CD4-positive, alpha-beta memory T cell (primary cell): ENCODE measurements at regions not wholly inside any gene's neighbourhood (a gene's known extent, or its start where the extent isn't known, plus 50 kb on each side); places are given as distances from the start of the nearest gene placed in this dataset.

Experiments used
- CTCF ChIA-PET: fragments of 350-600 bp; sonication (Branson Sonifier 250); formaldehyde crosslinking; loops from one replicate; lab custom pipeline; 2021; ENCODE audit warnings: inconsistent platforms; ENCODE audit not compliant: partially characterized antibody; lab: Charles Lee
- POLR2A ChIA-PET: fragments of 350-600 bp; sonication (Branson Sonifier 250); formaldehyde crosslinking; loops from one replicate; lab custom pipeline; 2021; ENCODE audit not compliant: partially characterized antibody; lab: Charles Lee
- DNase-seq, 5 donors: peaks; one replicate each; pipeline versions ENCODE4 v3.0.0 to v3.0.0-alpha.2; 2020 to 2022; ENCODE audit warnings: mixed read lengths in 1 of 5
- H3K27ac ChIP-seq: one replicate; pipeline ENCODE4 v1.7.0; 2013; ENCODE audit warnings: low read depth, low read length
- H3K27me3 ChIP-seq: 2 replicates; pipeline ENCODE4 v1.7.0; 2013; ENCODE audit warnings: mild to moderate bottlenecking, low read length, moderate library complexity; ENCODE audit not compliant: insufficient read depth
- H3K36me3 ChIP-seq: 2 replicates; pipeline ENCODE4 v1.7.0; 2013; ENCODE audit warnings: mild to moderate bottlenecking, low read length, moderate library complexity; ENCODE audit not compliant: insufficient read depth
- H3K4me1 ChIP-seq: 2 replicates; pipeline ENCODE4 v1.7.0; 2013; ENCODE audit warnings: mild to moderate bottlenecking, low read length, moderate library complexity; ENCODE audit not compliant: insufficient read depth
- H3K4me3 ChIP-seq, 2 donors: one replicate each; pipeline ENCODE4 v1.7.0; 2013; ENCODE audit warnings: low read length in 2 of 2, mild to moderate bottlenecking in 1 of 2
- H3K9me3 ChIP-seq, 2 donors: one replicate each; pipeline ENCODE4 v1.7.0; 2013; ENCODE audit warnings: low read length in 2 of 2, control low read depth in 1 of 2; ENCODE audit not compliant: control insufficient read depth in 1 of 2
- H3K27ac Mint-ChIP-seq, 7 donors: one replicate each; pipeline ENCODE4 v1.8.0; 2020 to 2021; ENCODE audit warnings: mixed read lengths in 7 of 7, mild to moderate bottlenecking in 6 of 7, inconsistent platforms in 3 of 7, moderate library complexity in 3 of 7
- H3K27me3 Mint-ChIP-seq, 2 donors: one replicate each; pipeline ENCODE4 v1.8.0; 2020 to 2021; ENCODE audit warnings: mixed read lengths in 2 of 2
- H3K36me3 Mint-ChIP-seq, 2 donors: one replicate each; pipeline ENCODE4 v1.8.0; 2020 to 2021; ENCODE audit warnings: mixed read lengths in 2 of 2, inconsistent platforms in 1 of 2, mild to moderate bottlenecking in 1 of 2
- H3K4me1 Mint-ChIP-seq, 4 donors: one replicate each; pipeline ENCODE4 v1.8.0; 2020 to 2021; ENCODE audit warnings: mixed read lengths in 4 of 4, mild to moderate bottlenecking in 1 of 4
- H3K4me3 Mint-ChIP-seq, 8 donors: one replicate each; pipeline ENCODE4 v1.8.0; 2020 to 2021; ENCODE audit warnings: mixed read lengths in 8 of 8, mild to moderate bottlenecking in 7 of 8, moderate library complexity in 6 of 8, inconsistent platforms in 3 of 8
- H3K9me3 Mint-ChIP-seq, 8 donors: one replicate each; pipeline ENCODE4 v1.8.0; 2020 to 2021; ENCODE audit warnings: mixed read lengths in 8 of 8, mild to moderate bottlenecking in 5 of 8, inconsistent platforms in 3 of 8, moderate library complexity in 1 of 8
- intact Hi-C: fragments of 100-400 bp; cut with micrococcal nuclease; formaldehyde crosslinking; loops from one replicate; pipeline ENCODE4 v1.15.1; 2023

DNA sequence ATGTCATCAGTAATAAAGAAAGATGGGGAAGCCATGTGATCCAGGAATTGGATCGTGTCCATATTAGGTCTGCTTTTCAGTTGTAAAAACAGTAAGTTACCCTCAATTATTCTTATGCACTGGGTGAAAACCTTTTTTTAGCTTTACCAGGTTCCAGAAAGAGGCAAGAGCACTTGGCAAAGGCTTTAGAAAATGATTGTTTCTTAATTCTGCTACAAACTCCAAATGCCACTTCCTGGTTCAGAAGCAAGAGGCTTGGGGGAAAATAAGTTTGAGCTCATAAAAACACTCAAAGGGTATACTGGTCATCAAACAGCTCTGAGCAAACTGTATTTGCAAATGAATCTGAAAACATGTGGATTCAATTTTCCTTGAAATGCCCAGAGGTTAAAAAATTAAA is 615.6 kb downstream of the EBF1 start:
- H3K4me3 ChIP-seq, result no peak overlapping the region
- Mint-ChIP-seq H3K9me3 (peaks cover 0 to 3% (median 0%) of the 10 kb centered on the region in 8 donors), H3K27ac (no peak overlapping the region), H3K4me3 (no peak overlapping the region), H3K27me3 (peaks cover 8 to 9% of the 10 kb centered on the region in 2 donors), H3K36me3 (no peaks in the 10 kb centered on the region), H3K4me1 (no peaks in the 10 kb centered on the region)
- no peaks in the 10 kb centered on the region for H3K4me1 ChIP-seq
- H3K36me3 ChIP-seq, result no peaks in the 10 kb centered on the region
- CTCF ChIA-PET, result no interaction called here
- no peaks in the 10 kb centered on the region for H3K9me3 ChIP-seq
- intact Hi-C loops, result no loop called here
- H3K27me3 ChIP-seq, result no peaks in the 10 kb centered on the region
- no peak overlapping the region for H3K27ac ChIP-seq
- POLR2A ChIA-PET, result no interaction called here
- no peak for DNase-seq

DNA sequence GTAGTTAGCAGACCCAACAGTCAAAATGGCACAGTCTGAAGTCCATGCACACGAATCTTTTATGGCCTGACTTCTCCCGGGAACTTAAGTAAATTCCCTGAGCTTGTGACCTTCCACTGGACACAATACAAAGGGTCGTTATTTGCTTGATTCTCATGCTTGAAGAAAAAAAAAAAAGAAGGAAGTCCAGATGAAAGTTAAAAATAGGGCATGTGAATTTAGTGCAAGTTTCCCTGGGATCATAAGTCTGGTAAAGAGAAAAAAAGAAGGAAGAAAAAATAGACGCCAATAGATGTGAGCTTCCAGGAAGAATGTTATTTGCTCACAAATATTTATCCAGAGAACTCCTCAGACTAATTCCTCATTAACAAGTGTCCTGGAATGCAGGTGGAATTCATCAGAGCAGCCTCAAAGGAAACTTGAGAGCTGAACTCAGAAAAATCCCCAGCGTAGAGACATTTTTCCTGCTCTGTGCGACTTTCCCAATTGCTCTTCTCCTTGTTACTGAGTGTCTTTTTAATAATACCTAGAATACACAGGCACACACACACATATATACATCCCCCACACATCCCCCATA is 616.3 kb downstream of the EBF1 start:
- no peaks in the 10 kb centered on the region for H3K4me1 ChIP-seq
- Mint-ChIP-seq H3K27me3 (peaks cover 6 to 8% of the 10 kb centered on the region in 2 donors), H3K9me3 (peaks cover 0 to 3% (median 0%) of the 10 kb centered on the region in 8 donors), H3K4me1 (no peaks in the 10 kb centered on the region), H3K4me3 (no peak overlapping the region), H3K36me3 (no peaks in the 10 kb centered on the region), H3K27ac (no peak overlapping the region)
- no peaks in the 10 kb centered on the region for H3K9me3 ChIP-seq
- no peaks in the 10 kb centered on the region for H3K36me3 ChIP-seq
- intact Hi-C loops, result no loop called here
- H3K27ac ChIP-seq, result no peak overlapping the region
- H3K27me3 ChIP-seq, result no peaks in the 10 kb centered on the region
- ChIA-PET CTCF (no interaction called here), POLR2A (no interaction called here)
- DNase-seq, result no peak
- H3K4me3 ChIP-seq, result no peak overlapping the region

DNA sequence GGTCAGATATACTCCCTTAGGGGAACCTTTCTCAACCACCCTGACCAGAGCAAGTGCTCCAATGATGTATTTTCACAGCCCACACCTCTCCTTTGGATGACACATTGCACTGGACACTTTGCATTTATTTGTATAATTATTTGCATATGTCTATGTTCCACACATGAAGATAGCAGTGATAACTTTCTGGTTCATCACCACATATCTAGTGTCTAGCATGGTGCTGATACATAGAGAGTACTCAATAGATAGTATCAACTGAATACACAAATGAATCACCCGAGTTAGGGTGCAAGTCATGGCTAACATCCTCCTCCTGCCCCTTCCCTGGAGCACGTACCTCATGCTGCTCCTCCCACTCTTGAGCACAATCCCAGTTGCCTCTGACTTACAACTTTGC is 617.6 kb downstream of the EBF1 start:
- intact Hi-C loops, result no loop called here
- H3K27me3 Mint-ChIP-seq, result peaks cover 6 to 8% of the 10 kb centered on the region in 2 donors

DNA sequence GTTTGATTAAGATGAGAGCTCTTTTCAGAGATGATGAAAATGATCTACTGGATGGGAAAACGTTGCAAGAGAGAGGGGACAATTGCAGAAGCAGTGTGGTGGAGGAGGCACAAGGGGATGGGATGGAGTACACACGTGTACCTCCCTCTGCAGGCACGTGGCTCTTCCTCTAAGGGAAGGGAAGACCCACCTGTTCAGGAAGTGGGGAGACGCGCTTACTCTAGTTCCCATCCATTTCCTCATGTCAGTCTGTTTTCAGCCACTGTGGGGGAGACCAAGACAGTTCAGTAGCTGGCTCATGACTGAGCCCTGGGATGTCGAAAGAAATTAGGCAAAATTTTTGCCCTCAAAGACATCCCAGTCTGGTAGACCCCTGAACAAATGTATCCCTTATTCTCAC is 619.2 kb upstream of the CLINT1 start:
- Mint-ChIP-seq H3K4me1 (no peaks in the 10 kb centered on the region), H3K36me3 (no peaks in the 10 kb centered on the region), H3K9me3 (no peaks in the 10 kb centered on the region), H3K27me3 (peaks cover 5 to 8% of the 10 kb centered on the region in 2 donors), H3K27ac (no peak overlapping the region), H3K4me3 (peak overlapping the region in 1 of 8 donors; percentile 46)
- Histone ChIP-seq H3K27me3 (no peaks in the 10 kb centered on the region), H3K9me3 (no peaks in the 10 kb centered on the region), H3K4me3 (no peak overlapping the region), H3K4me1 (no peaks in the 10 kb centered on the region), H3K36me3 (no peaks in the 10 kb centered on the region), H3K27ac (no peak overlapping the region)
- POLR2A ChIA-PET, result no interaction called here
- CTCF ChIA-PET, result no interaction called here
- intact Hi-C loops, result no loop called here
- no peak for DNase-seq

More for the DNA sequence above, 617.6 kb downstream of the EBF1 start:
- Histone ChIP-seq H3K36me3 (no peaks in the 10 kb centered on the region), H3K4me3 (no peak overlapping the region), H3K27ac (no peak overlapping the region), H3K27me3 (no peaks in the 10 kb centered on the region), H3K9me3 (no peaks in the 10 kb centered on the region), H3K4me1 (no peaks in the 10 kb centered on the region)
- ChIA-PET POLR2A (no interaction called here), CTCF (no interaction called here)
- no peaks in the 10 kb centered on the region for H3K4me1 Mint-ChIP-seq
- no peak overlapping the region for H3K27ac Mint-ChIP-seq
- H3K36me3 Mint-ChIP-seq, result no peaks in the 10 kb centered on the region
- DNase-seq, result no peak
- H3K4me3 Mint-ChIP-seq, result no peak overlapping the region
- peaks cover 0 to 3% (median 0%) of the 10 kb centered on the region in 8 donors for H3K9me3 Mint-ChIP-seq

DNA sequence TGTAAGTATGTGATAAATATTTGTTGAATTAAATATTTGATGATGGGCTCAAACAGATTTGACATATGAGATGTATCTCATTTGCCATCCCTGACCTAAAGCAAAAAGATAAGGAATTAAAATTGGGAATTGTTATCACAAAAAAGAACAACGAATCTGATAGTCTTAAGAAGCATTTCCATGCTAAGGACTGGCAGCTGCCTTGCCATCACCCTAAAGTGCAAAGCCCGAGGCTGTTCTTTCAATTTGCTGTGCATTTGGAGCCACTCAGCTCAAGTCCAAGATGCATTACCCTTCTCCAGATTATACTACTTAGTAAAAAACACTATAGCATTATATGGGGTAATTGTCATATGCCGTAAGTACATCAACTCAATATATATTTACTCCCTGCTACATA is 618.3 kb upstream of the CLINT1 start:
- intact Hi-C loops, result no loop called here
- Histone ChIP-seq H3K27ac (no peak overlapping the region), H3K4me3 (no peak overlapping the region), H3K36me3 (no peaks in the 10 kb centered on the region), H3K4me1 (no peaks in the 10 kb centered on the region), H3K27me3 (no peaks in the 10 kb centered on the region), H3K9me3 (no peaks in the 10 kb centered on the region)
- Mint-ChIP-seq H3K4me3 (no peak overlapping the region), H3K9me3 (no peaks in the 10 kb centered on the region), H3K36me3 (no peaks in the 10 kb centered on the region), H3K4me1 (no peaks in the 10 kb centered on the region), H3K27ac (no peak overlapping the region), H3K27me3 (peaks cover 5 to 8% of the 10 kb centered on the region in 2 donors)
- POLR2A ChIA-PET, result no interaction called here
- CTCF ChIA-PET, result no interaction called here
- no peak for DNase-seq

DNA sequence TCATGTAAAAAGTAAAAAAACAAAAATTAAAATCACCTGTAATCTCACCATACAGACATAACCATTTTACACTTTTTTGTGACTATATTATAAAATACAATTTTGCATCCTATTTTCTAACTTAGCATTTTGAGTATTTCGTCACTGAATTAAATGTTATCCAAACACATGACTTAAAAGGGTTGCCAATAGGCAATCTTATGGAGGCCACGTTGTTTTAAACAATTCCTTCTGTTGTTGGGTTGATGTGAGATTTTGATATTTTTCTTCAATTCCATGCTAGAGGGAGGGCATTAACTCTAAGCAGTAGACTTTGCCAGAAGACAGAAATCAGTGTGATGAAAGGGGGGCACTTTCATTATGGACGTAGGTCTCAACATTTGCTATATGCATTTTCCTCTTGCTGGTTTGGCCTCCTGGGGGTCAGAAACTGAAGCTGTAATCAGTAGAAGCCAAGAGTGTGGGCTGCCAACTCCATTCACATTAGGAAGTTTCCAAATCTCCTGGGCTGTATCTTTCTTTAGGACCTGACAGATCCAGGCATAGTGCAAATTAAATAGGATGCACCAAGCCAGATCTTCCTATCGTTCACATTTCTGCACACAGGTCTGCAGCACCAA is 614.2 kb upstream of the CLINT1 start:
- POLR2A ChIA-PET, result no interaction called here

DNA sequence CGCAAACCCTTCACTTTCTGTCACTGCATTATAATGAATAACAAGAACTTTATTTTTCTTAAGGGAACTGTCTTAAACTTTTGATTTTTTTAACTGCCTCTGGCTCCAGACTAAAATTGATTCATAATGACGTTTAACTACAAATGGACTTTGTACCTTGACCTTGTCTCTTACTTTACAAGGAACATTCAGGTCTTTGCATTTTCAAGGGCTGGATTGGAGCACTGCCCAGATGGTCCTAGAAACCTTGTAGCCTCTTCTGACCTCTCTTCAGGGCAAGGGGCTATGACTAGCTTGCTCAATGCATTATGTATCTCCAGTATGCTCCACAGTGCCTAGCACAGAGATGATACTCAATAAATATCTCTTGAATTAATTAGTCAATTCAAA is 612.6 kb upstream of the CLINT1 start:
- no peak overlapping the region for H3K4me3 ChIP-seq
- no peaks in the 10 kb centered on the region for H3K36me3 ChIP-seq
- ChIA-PET CTCF (no interaction called here), POLR2A (no interaction called here)
- Mint-ChIP-seq H3K9me3 (peaks cover 0 to 6% (median 0%) of the 10 kb centered on the region in 8 donors), H3K4me1 (no peaks in the 10 kb centered on the region), H3K27me3 (peaks cover 0 to 2% of the 10 kb centered on the region in 2 donors), H3K36me3 (no peaks in the 10 kb centered on the region), H3K4me3 (no peak overlapping the region), H3K27ac (no peak overlapping the region)
- H3K27me3 ChIP-seq, result no peaks in the 10 kb centered on the region
- intact Hi-C loops, result no loop called here
- H3K27ac ChIP-seq, result no peak overlapping the region
- DNase-seq, result no peak
- no peaks in the 10 kb centered on the region for H3K9me3 ChIP-seq
- no peaks in the 10 kb centered on the region for H3K4me1 ChIP-seq

More for the DNA sequence above, 614.2 kb upstream of the CLINT1 start:
- no peaks in the 10 kb centered on the region for H3K9me3 ChIP-seq
- no peak for DNase-seq
- Mint-ChIP-seq H3K27me3 (peaks cover 0 to 2% of the 10 kb centered on the region in 2 donors), H3K9me3 (peaks cover 0 to 6% (median 0%) of the 10 kb centered on the region in 8 donors), H3K4me3 (no peak overlapping the region), H3K4me1 (no peaks in the 10 kb centered on the region), H3K36me3 (no peaks in the 10 kb centered on the region), H3K27ac (no peak overlapping the region)
- no peaks in the 10 kb centered on the region for H3K4me1 ChIP-seq
- intact Hi-C loops, result no loop called here
- CTCF ChIA-PET, result no interaction called here
- no peaks in the 10 kb centered on the region for H3K36me3 ChIP-seq
- H3K4me3 ChIP-seq, result no peak overlapping the region
- no peak overlapping the region for H3K27ac ChIP-seq
- no peaks in the 10 kb centered on the region for H3K27me3 ChIP-seq
